ENCODE measurements at regions not wholly inside any gene's neighbourhood (a gene's known extent, or its start where the extent isn't known, plus 50 kb on each side); places are given as distances from the start of the nearest gene placed in this dataset.

DNA sequence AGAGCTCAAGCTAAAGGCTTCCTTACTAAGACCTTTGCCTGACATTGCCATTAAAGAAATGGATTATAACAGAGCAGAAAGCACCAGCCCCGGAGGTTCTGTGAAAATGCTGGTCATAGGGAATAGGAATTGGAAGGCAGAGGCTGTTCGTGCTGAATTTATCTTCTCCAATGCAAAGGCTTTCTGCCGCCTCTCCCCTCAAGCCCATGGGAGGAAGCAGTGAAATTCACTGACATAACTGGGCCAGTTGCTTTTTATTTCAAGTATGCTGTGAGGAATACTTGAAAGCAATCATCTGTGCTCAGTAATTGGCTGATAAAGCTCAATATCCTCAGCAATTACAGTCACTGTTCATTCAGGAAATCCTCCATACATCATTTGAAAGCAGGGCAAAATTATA, 85.4 kb upstream of the LINC00305 start:
- no peaks in the 10 kb centered on the region for H3K9me3 ChIP-seq (ENCODE audit: control insufficient read depth, insufficient read depth, low read length)
- Mint-ChIP-seq H3K36me3 (no peaks in the 10 kb centered on the region), H3K27ac (no peak overlapping the region), H3K27me3 (ENCODE audit: low read depth in 2 of 2) (no peaks in the 10 kb centered on the region), H3K9me3 (peaks cover 5 to 12% of the 10 kb centered on the region in 2 donors), H3K4me3 (no peak overlapping the region), H3K4me1 (no peaks in the 10 kb centered on the region)
- intact Hi-C loops (cut with micrococcal nuclease), result no loop called here
- 80% methylated on average over 3 of the region's 3 CpGs for WGBS (ENCODE audit: insufficient coverage)
- no peaks in the 10 kb centered on the region for H3K27me3 ChIP-seq (ENCODE audit: control insufficient read depth, insufficient read depth, low read length)
- no peaks in the 10 kb centered on the region for H3K4me1 ChIP-seq (ENCODE audit: control insufficient read depth, insufficient read depth, low read length)
- H3K36me3 ChIP-seq (ENCODE audit: control insufficient read depth, insufficient read depth, low read length), result no peaks in the 10 kb centered on the region
- TF ChIP-seq, protein P1, sequence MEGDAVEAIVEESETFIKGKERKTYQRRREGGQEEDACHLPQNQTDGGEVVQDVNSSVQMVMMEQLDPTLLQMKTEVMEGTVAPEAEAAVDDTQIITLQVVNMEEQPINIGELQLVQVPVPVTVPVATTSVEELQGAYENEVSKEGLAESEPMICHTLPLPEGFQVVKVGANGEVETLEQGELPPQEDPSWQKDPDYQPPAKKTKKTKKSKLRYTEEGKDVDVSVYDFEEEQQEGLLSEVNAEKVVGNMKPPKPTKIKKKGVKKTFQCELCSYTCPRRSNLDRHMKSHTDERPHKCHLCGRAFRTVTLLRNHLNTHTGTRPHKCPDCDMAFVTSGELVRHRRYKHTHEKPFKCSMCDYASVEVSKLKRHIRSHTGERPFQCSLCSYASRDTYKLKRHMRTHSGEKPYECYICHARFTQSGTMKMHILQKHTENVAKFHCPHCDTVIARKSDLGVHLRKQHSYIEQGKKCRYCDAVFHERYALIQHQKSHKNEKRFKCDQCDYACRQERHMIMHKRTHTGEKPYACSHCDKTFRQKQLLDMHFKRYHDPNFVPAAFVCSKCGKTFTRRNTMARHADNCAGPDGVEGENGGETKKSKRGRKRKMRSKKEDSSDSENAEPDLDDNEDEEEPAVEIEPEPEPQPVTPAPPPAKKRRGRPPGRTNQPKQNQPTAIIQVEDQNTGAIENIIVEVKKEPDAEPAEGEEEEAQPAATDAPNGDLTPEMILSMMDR (IDR thresholded peaks at IDR 0.05), result no peak
- DNase-seq (no peak), ATAC-seq (no peak)
- H3K4me3 ChIP-seq (ENCODE audit: low read length), result no peak overlapping the region
- H3K27ac ChIP-seq (ENCODE audit: low read length), result no peak overlapping the region

DNA sequence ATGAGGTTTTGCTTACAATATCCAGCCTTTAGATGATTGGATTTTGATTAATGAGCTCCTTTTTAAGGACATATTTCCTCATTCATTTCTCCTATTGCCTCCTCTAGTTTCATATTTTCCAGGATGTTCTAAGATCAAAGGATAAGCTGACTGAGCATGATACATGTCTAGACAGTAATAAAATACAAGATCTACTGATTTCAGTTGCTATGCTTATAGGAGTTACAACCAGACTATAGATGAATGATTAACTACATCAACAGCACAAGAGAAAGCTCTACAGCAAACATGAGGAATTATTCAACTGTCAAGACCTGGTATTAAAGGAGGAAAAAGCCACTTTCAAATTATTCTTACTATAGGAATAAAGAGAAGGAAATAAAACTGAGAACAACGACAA, 85.0 kb upstream of the LINC00305 start:
- intact Hi-C loops (cut with micrococcal nuclease), result no loop called here
- no peaks in the 10 kb centered on the region for H3K27me3 ChIP-seq (ENCODE audit: control insufficient read depth, insufficient read depth, low read length)
- Mint-ChIP-seq H3K27me3 (ENCODE audit: low read depth in 2 of 2) (no peaks in the 10 kb centered on the region), H3K36me3 (no peaks in the 10 kb centered on the region), H3K27ac (no peak overlapping the region), H3K4me3 (no peak overlapping the region), H3K4me1 (no peaks in the 10 kb centered on the region), H3K9me3 (peaks cover 5 to 12% of the 10 kb centered on the region in 2 donors)
- H3K4me3 ChIP-seq (ENCODE audit: low read length), result no peak overlapping the region
- TF ChIP-seq, protein P1 (IDR thresholded peaks at IDR 0.05), result no peak
- no peak overlapping the region for H3K27ac ChIP-seq (ENCODE audit: low read length)
- DNase-seq, result no peak
- no peaks in the 10 kb centered on the region for H3K36me3 ChIP-seq (ENCODE audit: control insufficient read depth, insufficient read depth, low read length)
- no peak for ATAC-seq
- WGBS (ENCODE audit: insufficient coverage), result no CpG with 5 or more reads among the region's 1 CpG
- no peaks in the 10 kb centered on the region for H3K4me1 ChIP-seq (ENCODE audit: control insufficient read depth, insufficient read depth, low read length)
- H3K9me3 ChIP-seq (ENCODE audit: control insufficient read depth, insufficient read depth, low read length), result no peaks in the 10 kb centered on the region

DNA sequence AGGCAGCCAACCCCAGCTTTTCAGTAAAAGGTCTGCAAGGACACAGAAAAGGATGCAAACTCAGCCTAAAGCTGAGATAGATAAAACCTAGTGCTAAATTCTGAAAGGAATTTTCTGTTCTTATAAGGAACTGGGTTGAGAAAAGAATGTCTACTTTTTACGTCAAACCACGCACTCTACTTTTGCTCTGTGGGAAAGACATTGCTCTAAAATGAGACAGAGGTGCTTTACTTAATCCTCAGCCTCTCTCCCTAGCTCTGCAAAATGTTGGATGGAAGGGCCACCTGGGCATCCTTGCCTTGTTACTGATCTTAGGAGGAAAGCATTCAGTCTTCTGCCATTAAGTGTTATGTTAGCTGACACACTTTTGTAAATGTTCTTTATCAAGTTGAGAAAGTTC, 72.1 kb upstream of the LINC00305 start:
- Mint-ChIP-seq H3K27ac (no peak overlapping the region), H3K27me3 (ENCODE audit: low read depth in 2 of 2) (no peaks in the 10 kb centered on the region), H3K4me1 (no peaks in the 10 kb centered on the region), H3K4me3 (no peak overlapping the region), H3K9me3 (no peaks in the 10 kb centered on the region), H3K36me3 (no peaks in the 10 kb centered on the region)
- Histone ChIP-seq H3K27ac (ENCODE audit: low read length) (no peak overlapping the region), H3K4me1 (ENCODE audit: control insufficient read depth, insufficient read depth, low read length) (no peaks in the 10 kb centered on the region), H3K9me3 (ENCODE audit: control insufficient read depth, insufficient read depth, low read length) (no peaks in the 10 kb centered on the region), H3K36me3 (ENCODE audit: control insufficient read depth, insufficient read depth, low read length) (no peaks in the 10 kb centered on the region), H3K4me3 (ENCODE audit: low read length) (no peak overlapping the region), H3K27me3 (ENCODE audit: control insufficient read depth, insufficient read depth, low read length) (no peaks in the 10 kb centered on the region)
- intact Hi-C loops (cut with micrococcal nuclease), result no loop called here
- TF ChIP-seq, protein P1 (IDR thresholded peaks at IDR 0.05), result no peak
- ATAC-seq (no peak), DNase-seq (no peak)
- 100% methylated on average over 2 of the region's 2 CpGs for WGBS (ENCODE audit: insufficient coverage)

DNA sequence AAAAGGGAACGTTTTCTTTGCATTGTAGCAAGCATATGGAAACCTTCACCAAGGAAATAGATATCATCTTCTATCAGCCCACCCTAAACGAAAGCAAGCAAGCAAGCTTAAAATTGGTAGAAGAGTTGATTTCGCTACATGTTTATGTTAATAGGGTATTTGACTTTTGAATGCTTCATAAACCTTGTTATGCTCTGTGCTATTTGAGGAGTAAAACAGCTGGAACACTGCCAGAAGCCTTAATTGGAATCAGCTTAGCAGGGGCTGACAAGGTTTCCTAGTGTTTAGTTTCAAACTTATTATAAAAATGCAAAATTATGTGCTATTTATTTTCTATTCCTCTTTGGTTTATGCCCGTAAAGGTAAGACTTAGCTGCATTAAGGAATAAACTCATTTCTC, 70.6 kb upstream of the LINC00305 start:
- no peaks in the 10 kb centered on the region for H3K27me3 Mint-ChIP-seq (ENCODE audit: low read depth in 2 of 2)
- H3K36me3 Mint-ChIP-seq, result no peaks in the 10 kb centered on the region
- no peaks in the 10 kb centered on the region for H3K4me1 Mint-ChIP-seq
- no peak overlapping the region for H3K4me3 Mint-ChIP-seq
- no peaks in the 10 kb centered on the region for H3K36me3 ChIP-seq (ENCODE audit: control insufficient read depth, insufficient read depth, low read length)
- H3K4me3 ChIP-seq (ENCODE audit: low read length), result no peak overlapping the region
- DNase-seq (no peak), ATAC-seq (no peak)
- peaks cover 0 to 2% of the 10 kb centered on the region in 2 donors for H3K9me3 Mint-ChIP-seq
- 100% methylated on average over 2 of the region's 4 CpGs for WGBS (ENCODE audit: insufficient coverage)
- no peak overlapping the region for H3K27ac ChIP-seq (ENCODE audit: low read length)
- H3K27me3 ChIP-seq (ENCODE audit: control insufficient read depth, insufficient read depth, low read length), result no peaks in the 10 kb centered on the region
- TF ChIP-seq, protein P1 (IDR thresholded peaks at IDR 0.05), result no peak
- no peaks in the 10 kb centered on the region for H3K4me1 ChIP-seq (ENCODE audit: control insufficient read depth, insufficient read depth, low read length)
- no peaks in the 10 kb centered on the region for H3K9me3 ChIP-seq (ENCODE audit: control insufficient read depth, insufficient read depth, low read length)
- H3K27ac Mint-ChIP-seq, result no peak overlapping the region
- intact Hi-C loops (cut with micrococcal nuclease), result no loop called here

Data from natural killer cell (primary cell).